H1 (cell line): ENCODE measurements at regions not wholly inside any gene's neighbourhood (a gene's known extent, or its start where the extent isn't known, plus 50 kb on each side); places are given as distances from the start of the nearest gene placed in this dataset.

Experiments used
- CTCF ChIA-PET: fragments of 300-600 bp; sonication (Branson Sonifier 250); formaldehyde crosslinking; loops from one replicate; lab custom pipeline; 2021; ENCODE audit not compliant: partially characterized antibody; lab: Charles Lee
- POLR2A ChIA-PET: fragments of 300-600 bp; sonication (Branson Sonifier 250); formaldehyde crosslinking; loops from one replicate; lab custom pipeline; 2021; ENCODE audit warnings: inconsistent platforms; ENCODE audit not compliant: partially characterized antibody; lab: Charles Lee
- DNase-seq, 2 experiments: peaks; one replicate each; pipeline versions ENCODE4 v3.0.0 to v3.0.0-alpha.2; 2010 to 2022; ENCODE audit warnings: low spot score in 2 of 2, low read depth in 1 of 2, mixed read lengths in 1 of 2
- FAIRE-seq: peaks from 2 replicates; lab custom pipeline; 2011; peaks lifted over from hg19 to GRCh38; lab: Jason Lieb, UNC
- H2AFZ ChIP-seq: 2 replicates; pipeline ENCODE4 v1.8.1; 2012; ENCODE audit warnings: low read length, inconsistent platforms
- H2AK5ac ChIP-seq: 2 replicates; pipeline ENCODE4 v1.6.1; 2013; ENCODE audit warnings: low read depth, low read length
- H2BK120ac ChIP-seq: replicated peaks from 2 replicates; pipeline ENCODE3; 2013; ENCODE audit warnings: low read depth, low read length, inconsistent platforms
- H2BK12ac ChIP-seq: 2 replicates; pipeline ENCODE4 v1.6.1; 2013; ENCODE audit warnings: low read depth, low read length
- H2BK15ac ChIP-seq: 2 replicates; pipeline ENCODE4 v1.6.1; 2013; ENCODE audit warnings: low read length
- H2BK20ac ChIP-seq: 2 replicates; pipeline ENCODE4 v1.6.1; 2013; ENCODE audit warnings: low read length
- H2BK5ac ChIP-seq: 2 replicates; pipeline ENCODE4 v1.6.1; 2013; ENCODE audit warnings: low read depth, low read length
- H3K14ac ChIP-seq: 2 replicates; pipeline ENCODE4 v1.6.1; 2013; ENCODE audit warnings: inconsistent platforms; ENCODE audit not compliant: insufficient read length
- H3K18ac ChIP-seq: 2 replicates; pipeline ENCODE4 v1.6.1; 2013; ENCODE audit warnings: low read length; ENCODE audit errors: extremely low read depth
- H3K23ac ChIP-seq: 2 replicates; pipeline ENCODE4 v1.6.1; 2013; ENCODE audit warnings: inconsistent platforms; ENCODE audit not compliant: insufficient read length
- H3K23me2 ChIP-seq: 2 replicates; pipeline ENCODE4 v1.6.1; 2013; ENCODE audit warnings: low read depth, low read length
- H3K27ac ChIP-seq: 2 replicates; pipeline ENCODE4 v1.6.1; 2011; ENCODE audit warnings: low read depth, low read length, inconsistent platforms
- H3K27me3 ChIP-seq, 4 experiments: replicated peaks in 1 of 4; 1 replicate in 1 of 4; 2 replicates in 3 of 4; pipeline versions ENCODE4 v1.6.1 to v1.8.1; 2011 to 2013; ENCODE audit warnings: low read length in 3 of 4, mild to moderate bottlenecking in 3 of 4, inconsistent platforms in 2 of 4, mixed read lengths in 2 of 4, moderate library complexity in 1 of 4; ENCODE audit not compliant: control insufficient read depth in 3 of 4, insufficient read depth in 3 of 4; ENCODE audit errors: extremely low read depth in 1 of 4
- H3K36me3 ChIP-seq, 4 experiments: 2 replicates each; pipeline versions ENCODE4 v1.6.1 to v1.8.1; 2011 to 2013; ENCODE audit warnings: mild to moderate bottlenecking in 4 of 4, low read length in 3 of 4, moderate library complexity in 2 of 4, control low read depth in 1 of 4, inconsistent platforms in 1 of 4; ENCODE audit not compliant: insufficient read depth in 4 of 4, control insufficient read depth in 2 of 4
- H3K4ac ChIP-seq: replicated peaks from 2 replicates; pipeline ENCODE3; 2013; ENCODE audit warnings: low read length, low read depth, mixed read lengths, inconsistent platforms; ENCODE audit not compliant: insufficient read length
- H3K4me1 ChIP-seq, 4 experiments: replicated peaks in 1 of 4; 1 replicate in 1 of 4; 2 replicates in 3 of 4; pipeline versions ENCODE4 v1.6.1 to v1.8.1; 2011 to 2013; ENCODE audit warnings: low read length in 3 of 4, inconsistent platforms in 2 of 4, mixed read lengths in 1 of 4; ENCODE audit not compliant: insufficient read depth in 4 of 4, control insufficient read depth in 3 of 4
- H3K4me2 ChIP-seq, 2 experiments: 2 replicates each; pipeline versions ENCODE4 v1.6.1 to v1.8.1; 2011 to 2013; ENCODE audit warnings: low read depth in 2 of 2, low read length in 2 of 2, control low read depth in 1 of 2, inconsistent platforms in 1 of 2, mild to moderate bottlenecking in 1 of 2; ENCODE audit not compliant: insufficient read depth in 1 of 2
- H3K4me3 ChIP-seq, 4 experiments: fragments of 200-600, 300-600 bp in 1 of 4; sonication (generic), shearing (Covaris generic), sonication (Bioruptor Twin) in 1 of 4; 2 replicates each; pipeline versions ENCODE4 v1.5.1 to v1.8.1; 2011 to 2016; ENCODE audit warnings: low read length in 4 of 4, low read depth in 3 of 4, control low read depth in 2 of 4, inconsistent platforms in 2 of 4, mild to moderate bottlenecking in 2 of 4, mixed read lengths in 1 of 4, moderate library complexity in 1 of 4; ENCODE audit not compliant: insufficient read depth in 2 of 4; ENCODE audit errors: extremely low read depth in 1 of 4
- H3K56ac ChIP-seq: replicated peaks from 2 replicates; pipeline ENCODE3; 2013; ENCODE audit warnings: low read depth, mild to moderate bottlenecking, mixed read lengths, low read length, inconsistent platforms; ENCODE audit not compliant: insufficient read length
- H3K79me1 ChIP-seq: 2 replicates; pipeline ENCODE4 v1.6.1; 2013; ENCODE audit warnings: low read depth, low read length, control low read depth
- H3K79me2 ChIP-seq, 2 experiments: 2 replicates each; pipeline versions ENCODE4 v1.6.1 to v1.8.1; 2012 to 2013; ENCODE audit warnings: low read length in 2 of 2, mild to moderate bottlenecking in 2 of 2, inconsistent platforms in 1 of 2; ENCODE audit not compliant: insufficient read depth in 2 of 2, control insufficient read depth in 1 of 2
- H3K9ac ChIP-seq, 4 experiments: replicated peaks in 1 of 4; 1 replicate in 1 of 4; 2 replicates in 3 of 4; pipeline versions ENCODE4 v1.6.1 to v1.8.1; 2011 to 2013; ENCODE audit warnings: low read depth in 3 of 4, low read length in 3 of 4, control low read depth in 2 of 4, mild to moderate bottlenecking in 2 of 4, moderate library complexity in 2 of 4, inconsistent platforms in 1 of 4; ENCODE audit errors: extremely low read depth in 1 of 4
- H3K9me3 ChIP-seq, 2 experiments: 2 replicates each; pipeline versions ENCODE4 v1.6.1 to v1.8.1; 2012 to 2013; ENCODE audit warnings: mild to moderate bottlenecking in 2 of 2, moderate library complexity in 2 of 2, control low read depth in 1 of 2, inconsistent platforms in 1 of 2, low read depth in 1 of 2, low read length in 1 of 2, mixed read lengths in 1 of 2; ENCODE audit not compliant: insufficient read depth in 2 of 2
- H4K20me1 ChIP-seq, 2 experiments: replicated peaks in 1 of 2; 2 replicates each; pipeline versions ENCODE3 to v1.8.1; 2011 to 2013; ENCODE audit warnings: inconsistent platforms in 2 of 2, low read length in 2 of 2, mild to moderate bottlenecking in 1 of 2; ENCODE audit not compliant: insufficient read depth in 2 of 2, control insufficient read depth in 1 of 2
- H4K5ac ChIP-seq: 2 replicates; pipeline ENCODE4 v1.6.1; 2013; ENCODE audit warnings: low read length, low read depth, mixed read lengths, inconsistent platforms; ENCODE audit not compliant: insufficient read length
- H4K8ac ChIP-seq: 2 replicates; pipeline ENCODE4 v1.8.0; 2013; ENCODE audit warnings: mild to moderate bottlenecking, moderate library complexity, low read length, inconsistent platforms; ENCODE audit not compliant: insufficient read depth; ENCODE audit errors: extremely low read depth
- H4K91ac ChIP-seq: replicated peaks from 2 replicates; pipeline ENCODE3; 2013; ENCODE audit warnings: low read length, mixed read lengths, inconsistent platforms; ENCODE audit not compliant: insufficient read length
- CEBPB ChIP-seq: IDR thresholded peaks from 2 replicates; pipeline ENCODE4 v1.6.1; 2012; ENCODE audit warnings: low read depth, low read length
- KDM4A ChIP-seq: IDR thresholded peaks from one replicate; pipeline ENCODE4 v1.7.1; 2012; ENCODE audit warnings: low read depth, mild to moderate bottlenecking, moderate library complexity, low read length, inconsistent platforms; ENCODE audit not compliant: severe bottlenecking
- RAD21 ChIP-seq, 2 experiments: IDR thresholded peaks in 1 of 2; conservative IDR thresholded peaks in 1 of 2; 2 replicates each; pipeline ENCODE4 v1.6.1; 2011; ENCODE audit warnings: low read depth in 2 of 2, low read length in 2 of 2, improper control_type of control experiment in 1 of 2, inconsistent platforms in 1 of 2, mild to moderate bottlenecking in 1 of 2, moderate library complexity in 1 of 2
- WGBS, 2 experiments: shearing (Covaris generic) in 1 of 2; methylation state at CpG; one replicate each; pipeline versions ENCODE4 v1.1.6 to v1.1.7; 2013 to 2015; ENCODE audit warnings: low lambda C conversion rate in 2 of 2, mixed read lengths in 2 of 2, inconsistent platforms in 1 of 2, low coverage in 1 of 2, missing lambda C conversion rate in 1 of 2; ENCODE audit not compliant: insufficient replicate concordance in 2 of 2, insufficient coverage in 1 of 2, insufficient read length in 1 of 2; ENCODE audit errors: extremely low coverage in 1 of 2, missing lambda C conversion rate in 1 of 2; 5-methylcytosine and 5-hydroxymethylcytosine counted together

GRCh38 chrX:39956803-39957394, 140.9 kb downstream of the BCOR start:
- no peak overlapping the region for H3K9ac ChIP-seq
- CTCF ChIA-PET, result interaction anchor here (0.7 to 1.0 kb wide), 4 partner anchors 54 to 688 kb away, joined by 3 to 4 read pairs (median 4); no protein-coding TSS in a partner anchor

More at GRCh38 chrX:39956803-39957394, 140.9 kb downstream of the BCOR start:
- Histone ChIP-seq H2AFZ (no peak overlapping the region), H3K4me1 (peaks cover 2 to 14% (median 5%) of the 10 kb centered on the region in 4 experiments; a peak in 5 of 7 replicates), H3K9me3 (no peaks in the 10 kb centered on the region), H3K4ac (no peak overlapping the region), H2AK5ac (no peak overlapping the region), H3K27ac (no peak overlapping the region), H4K5ac (no peak overlapping the region), H4K91ac (no peak overlapping the region), H4K20me1 (no peaks in the 10 kb centered on the region), H3K4me2 (no peak overlapping the region), H2BK12ac (no peak overlapping the region), H3K14ac (no peak overlapping the region), H4K8ac (0 out of 2 replicates have a peak overlapping the region, but pooled peaks have one; percentile 25), H2BK5ac (no peak overlapping the region), H3K23ac (no peak overlapping the region), H3K4me3 (no peak overlapping the region), H2BK20ac (no peak overlapping the region), H3K79me2 (no peaks in the 10 kb centered on the region), H3K23me2 (no peaks in the 10 kb centered on the region), H3K27me3 (no peaks in the 10 kb centered on the region), H3K56ac (no peak overlapping the region), H2BK120ac (no peak overlapping the region), H3K36me3 (no peaks in the 10 kb centered on the region), H3K79me1 (no peaks in the 10 kb centered on the region), H3K18ac (no peak overlapping the region), H2BK15ac (no peak overlapping the region)
- POLR2A ChIA-PET, result no interaction called here
- DNase-seq, result no peak
- 84% methylated on average over 5 of the region's 7 CpGs; no CpG with 5 or more reads in 1 of the 2 experiments for WGBS, 2 experiments
- TF ChIP-seq RAD21 (IDR thresholded peaks at IDR 0.05 in 1 of 2, conservative IDR thresholded peaks at IDR 0.05 in 1 of 2; ENCODE audit: low read depth in 2 of 2, low read length in 2 of 2) (peak; percentile 14 to 37; a peak in 3 of 4 replicates), KDM4A (no peak), CEBPB (no peak)
- no peak for FAIRE-seq
